DOHH2 (cell line): ENCODE measurements at regions not wholly inside any gene's neighbourhood (a gene's known extent, or its start where the extent isn't known, plus 50 kb on each side); places are given as distances from the start of the nearest gene placed in this dataset.

ENCODE experiments used
- H3F3A ChIP-seq: fragments of 200-600 bp; sonication (generic), shearing (Covaris generic); 2 replicates; pipeline ENCODE4 v1.6.0; 2016; ENCODE audit warnings: antibody characterized with exemption, mild to moderate bottlenecking; ENCODE audit not compliant: control insufficient read depth, insufficient read depth
- H3K27ac ChIP-seq: fragments of 200-600 bp; sonication (generic); 2 replicates; pipeline ENCODE4 v1.5.1; 2014; ENCODE audit warnings: low read depth, mild to moderate bottlenecking, low read length, moderate library complexity
- H3K27me3 ChIP-seq: fragments of 200-600 bp; sonication (generic); 2 replicates; pipeline ENCODE4 v1.6.1; 2014; ENCODE audit warnings: mild to moderate bottlenecking, low read length, mixed read lengths; ENCODE audit not compliant: control insufficient read depth
- H3K36me3 ChIP-seq: fragments of 200-600 bp; sonication (generic); 2 replicates; pipeline ENCODE4 v1.6.1; 2014; ENCODE audit warnings: mild to moderate bottlenecking, low read length, moderate library complexity, mixed read lengths; ENCODE audit not compliant: control insufficient read depth
- H3K4me1 ChIP-seq: fragments of 200-600 bp; sonication (generic); 2 replicates; pipeline ENCODE4 v1.6.1; 2014; ENCODE audit warnings: mild to moderate bottlenecking, low read length, mixed read lengths; ENCODE audit not compliant: control insufficient read depth
- H3K4me2 ChIP-seq: fragments of 200-600 bp; sonication (generic); 2 replicates; pipeline ENCODE4 v1.6.0; 2014; ENCODE audit warnings: mild to moderate bottlenecking, low read length, moderate library complexity
- H3K4me3 ChIP-seq: fragments of 200-600 bp; sonication (generic); 2 replicates; pipeline ENCODE4 v1.5.1; 2014; ENCODE audit warnings: mild to moderate bottlenecking, low read length, mixed read lengths
- H3K79me2 ChIP-seq: fragments of 200-600 bp; sonication (generic); 2 replicates; pipeline ENCODE4 v1.6.1; 2014; ENCODE audit warnings: mild to moderate bottlenecking, low read length, mixed read lengths; ENCODE audit not compliant: control insufficient read depth
- H3K9me2 ChIP-seq: fragments of 200-600 bp; sonication (generic); replicated peaks from 2 replicates; pipeline ENCODE4 v1.6.1; 2014; ENCODE audit warnings: mild to moderate bottlenecking, low read length, mixed read lengths; ENCODE audit not compliant: control insufficient read depth
- H3K9me3 ChIP-seq: fragments of 200-600 bp; sonication (generic); 2 replicates; pipeline ENCODE4 v1.6.1; 2014; ENCODE audit warnings: antibody characterized with exemption, low read length, mixed read lengths; ENCODE audit not compliant: control insufficient read depth, insufficient read depth
- H4K20me1 ChIP-seq: fragments of 200-600 bp; sonication (generic); 2 replicates; pipeline ENCODE4 v1.6.0; 2014; ENCODE audit warnings: low read depth, mild to moderate bottlenecking, antibody characterized with exemption, low read length, moderate library complexity; ENCODE audit not compliant: control insufficient read depth, insufficient read depth
- CTCF ChIP-seq: fragments of 200-600 bp; sonication (generic); IDR thresholded peaks from one replicate; pipeline ENCODE4 v1.5.1; 2014; ENCODE audit warnings: antibody characterized with exemption, mild to moderate bottlenecking, low read depth, low read length; ENCODE audit not compliant: poor library complexity, severe bottlenecking
- EZH2phosphoT487 ChIP-seq: fragments of 200-600 bp; sonication (generic); IDR thresholded peaks from 2 replicates; pipeline ENCODE4 v1.6.1; 2017; ENCODE audit warnings: borderline replicate concordance, mild to moderate bottlenecking, antibody characterized with exemption, low read length, moderate library complexity, mixed read lengths

GRCh38 chr12:104846056-104846767 is 111.9 kb downstream of the SLC41A2 start:
- Histone ChIP-seq H3K4me1 (no peaks in the 10 kb centered on the region), H3K27me3 (no peaks in the 10 kb centered on the region), H3F3A (no peaks in the 10 kb centered on the region), H4K20me1 (no peaks in the 10 kb centered on the region), H3K79me2 (no peaks in the 10 kb centered on the region), H3K4me2 (no peak overlapping the region), H3K27ac (no peak overlapping the region), H3K9me2 (no peaks in the 10 kb centered on the region), H3K4me3 (no peak overlapping the region), H3K9me3 (no peaks in the 10 kb centered on the region), H3K36me3 (no peaks in the 10 kb centered on the region)
- TF ChIP-seq CTCF (no peak), EZH2phosphoT487 (no peak)

- Histone ChIP-seq H3K27ac (no peak overlapping the region), H3K9me3 (no peaks in the 10 kb centered on the region), H3K36me3 (no peaks in the 10 kb centered on the region), H3K4me2 (no peak overlapping the region), H3K4me1 (no peaks in the 10 kb centered on the region), H3K79me2 (no peaks in the 10 kb centered on the region), H3F3A (no peaks in the 10 kb centered on the region), H3K4me3 (no peak overlapping the region), H3K27me3 (no peaks in the 10 kb centered on the region), H3K9me2 (no peaks in the 10 kb centered on the region), H4K20me1 (no peaks in the 10 kb centered on the region)
- TF ChIP-seq EZH2phosphoT487 (no peak), CTCF (no peak)
Observed at GRCh38 chr12:104844123-104844522, 114.0 kb downstream of the SLC41A2 start.

GRCh38 chr12:104840262-104840661 is 117.8 kb downstream of the SLC41A2 start:
- Histone ChIP-seq H3K4me2 (no peak overlapping the region), H4K20me1 (no peaks in the 10 kb centered on the region), H3K79me2 (no peaks in the 10 kb centered on the region), H3F3A (no peaks in the 10 kb centered on the region), H3K27me3 (no peaks in the 10 kb centered on the region), H3K9me3 (no peaks in the 10 kb centered on the region), H3K36me3 (no peaks in the 10 kb centered on the region), H3K4me3 (no peak overlapping the region), H3K4me1 (no peaks in the 10 kb centered on the region), H3K9me2 (no peaks in the 10 kb centered on the region), H3K27ac (no peak overlapping the region)
- TF ChIP-seq CTCF (no peak), EZH2phosphoT487 (no peak)
